Epithelial cell of proximal tubule (primary cell): ENCODE measurements at regions not wholly inside any gene's neighbourhood (a gene's known extent, or its start where the extent isn't known, plus 50 kb on each side); places are given as distances from the start of the nearest gene placed in this dataset.

Experiments
- DNase-seq: peaks from one replicate; pipeline ENCODE4 v3.0.0-alpha.2; 2011; ENCODE audit warnings: low read depth
- H3K4me3 ChIP-seq: 2 replicates; pipeline ENCODE4 v1.5.1; 2011; ENCODE audit warnings: low read depth, mild to moderate bottlenecking, low read length
- CTCF ChIP-seq: conservative IDR thresholded peaks from 2 replicates; pipeline ENCODE4 v1.5.1; 2012; ENCODE audit warnings: low read depth, mild to moderate bottlenecking, low read length

- TF ChIP-seq CTCF, result peak; percentile 39
- no peak overlapping the region for H3K4me3 ChIP-seq
- DNase-seq, result no peak
Observed at GRCh38 chr6:96468681-96469224, 52.9 kb upstream of the UFL1 start.

- DNase-seq, result no peak
- TF ChIP-seq CTCF, result no peak
- H3K4me3 ChIP-seq, result no peak overlapping the region
Observed at GRCh38 chr6:96469312-96469711, 52.3 kb upstream of the UFL1 start.

- no peak for DNase-seq
- TF ChIP-seq CTCF, result no peak
- no peak overlapping the region for H3K4me3 ChIP-seq
Observed at GRCh38 chr6:96470296-96470695, 51.3 kb upstream of the UFL1 start.
